SK-N-SH (cell line): ENCODE measurements at regions not wholly inside any gene's neighbourhood (a gene's known extent, or its start where the extent isn't known, plus 50 kb on each side); places are given as distances from the start of the nearest gene placed in this dataset.

Experiments used
- CTCF ChIA-PET: fragments of 300-600, 350-600 bp; formaldehyde crosslinking; extraction: SDS; loops from one replicate; lab custom pipeline; 2021; lab: Yijun Ruan, JAX
- POLR2A ChIA-PET: fragments of 350-600 bp; sonication (Branson Sonifier 250); formaldehyde crosslinking; extraction: SDS; loops from one replicate; lab custom pipeline; 2020; ENCODE audit warnings: antibody characterized with exemption, inconsistent platforms; lab: Yijun Ruan, JAX
- DNase-seq: peaks from one replicate; pipeline ENCODE4 v3.0.0; 2012
- H2AFZ ChIP-seq: fragments of 200-600 bp; sonication (generic); 2 replicates; pipeline ENCODE4 v1.8.1; 2016; ENCODE audit warnings: antibody characterized with exemption, mild to moderate bottlenecking, low read depth
- H3F3A ChIP-seq: fragments of 200-600 bp; sonication (generic); replicated peaks from 2 replicates; pipeline ENCODE3; 2016; ENCODE audit warnings: antibody characterized with exemption, mild to moderate bottlenecking; ENCODE audit not compliant: insufficient read depth
- H3K27ac ChIP-seq, 2 experiments: fragments of 200-500 bp in 1 of 2; fragments of 200-600 bp in 1 of 2; sonication (Bioruptor generic) in 1 of 2; sonication (generic), shearing (Covaris generic) in 1 of 2; 2 replicates each; pipeline versions ENCODE4 v1.5.1 to v1.6.1; 2014 to 2016; ENCODE audit warnings: low read depth in 2 of 2, inconsistent platforms in 1 of 2, low read length in 1 of 2, mild to moderate bottlenecking in 1 of 2, mixed read lengths in 1 of 2
- H3K27me3 ChIP-seq: fragments of 200-600 bp; sonication (generic), shearing (Covaris generic); 2 replicates; pipeline ENCODE4 v1.6.1; 2016; ENCODE audit warnings: mixed run types; ENCODE audit not compliant: insufficient read depth
- H3K36me3 ChIP-seq, 2 experiments: fragments of 200-500 bp in 1 of 2; fragments of 200-600 bp in 1 of 2; sonication (Bioruptor generic) in 1 of 2; sonication (generic) in 1 of 2; replicated peaks in 1 of 2; 2 replicates each; pipeline versions ENCODE3 to v1.5.1; 2014 to 2016; ENCODE audit warnings: low read length in 1 of 2, mild to moderate bottlenecking in 1 of 2; ENCODE audit not compliant: insufficient read depth in 2 of 2, control insufficient read depth in 1 of 2
- H3K4me1 ChIP-seq, 2 experiments: fragments of 200-500 bp in 1 of 2; fragments of 200-600 bp in 1 of 2; sonication (Bioruptor generic) in 1 of 2; sonication (generic), shearing (Covaris generic) in 1 of 2; 2 replicates each; pipeline versions ENCODE4 v1.5.1 to v1.6.1; 2014 to 2016; ENCODE audit warnings: low read depth in 1 of 2, low read length in 1 of 2, mixed run types in 1 of 2; ENCODE audit not compliant: insufficient read depth in 2 of 2, control insufficient read depth in 1 of 2
- H3K4me2 ChIP-seq: fragments of 200-600 bp; sonication (generic), shearing (Covaris generic); 2 replicates; pipeline ENCODE4 v1.6.1; 2017; ENCODE audit warnings: mixed run types
- H3K4me3 ChIP-seq, 2 experiments: fragments of 200-500 bp in 1 of 2; fragments of 200-600 bp in 1 of 2; sonication (Bioruptor generic) in 1 of 2; sonication (generic), shearing (Covaris generic) in 1 of 2; 2 replicates each; pipeline versions ENCODE4 v1.5.1 to v1.8.1; 2014 to 2016; ENCODE audit warnings: low read depth in 2 of 2, inconsistent platforms in 1 of 2, low read length in 1 of 2, mild to moderate bottlenecking in 1 of 2, mixed read lengths in 1 of 2, moderate library complexity in 1 of 2
- H3K79me2 ChIP-seq: fragments of 200-600 bp; sonication (generic); 2 replicates; pipeline ENCODE4 v1.8.1; 2017; ENCODE audit warnings: mild to moderate bottlenecking; ENCODE audit not compliant: insufficient read depth
- H3K9ac ChIP-seq: fragments of 200-600 bp; sonication (generic); 2 replicates; pipeline ENCODE4 v1.6.1; 2017; ENCODE audit warnings: mixed run types
- H3K9me2 ChIP-seq: fragments of 200-600 bp; sonication (generic); 2 replicates; pipeline ENCODE4 v1.6.1; 2017; ENCODE audit warnings: mixed run types
- H3K9me3 ChIP-seq: fragments of 200-600 bp; sonication (generic); 2 replicates; pipeline ENCODE4 v1.6.1; 2017; ENCODE audit warnings: mixed run types, mild to moderate bottlenecking, moderate library complexity
- H4K20me1 ChIP-seq: fragments of 200-600 bp; sonication (generic); 2 replicates; pipeline ENCODE4 v1.6.1; 2017; ENCODE audit warnings: mild to moderate bottlenecking, mixed run types; ENCODE audit not compliant: insufficient read depth
- ELF1 ChIP-seq: IDR thresholded peaks from 2 replicates; pipeline ENCODE4 v1.4.0; 2012
- EZH2phosphoT487 ChIP-seq: fragments of 200-600 bp; sonication (generic); IDR thresholded peaks from 2 replicates; pipeline ENCODE4 v1.6.1; 2017; ENCODE audit warnings: low read depth, mixed run types, mild to moderate bottlenecking, antibody characterized with exemption, moderate library complexity, borderline replicate concordance
- FOXJ3 ChIP-seq: sonication (generic); formaldehyde crosslinking; IDR thresholded peaks from 2 replicates; pipeline ENCODE4 v1.5.1; 2020; ENCODE audit warnings: mild to moderate bottlenecking, missing genetic modification reagents
- FOXM1 ChIP-seq: IDR thresholded peaks from 2 replicates; pipeline ENCODE4 v1.4.0; 2012; ENCODE audit warnings: low read depth, mild to moderate bottlenecking
- JUND ChIP-seq: IDR thresholded peaks from 2 replicates; pipeline ENCODE4 v1.4.0; 2012
- MEF2A ChIP-seq: IDR thresholded peaks from 2 replicates; pipeline ENCODE4 v1.4.0; 2012; ENCODE audit warnings: low read depth, borderline replicate concordance
- NFIC ChIP-seq: IDR thresholded peaks from 2 replicates; pipeline ENCODE4 v1.4.0; 2012; ENCODE audit warnings: borderline replicate concordance
- NRF1 ChIP-seq: IDR thresholded peaks from 2 replicates; pipeline ENCODE4 v1.6.1; 2012; ENCODE audit warnings: low read depth, mild to moderate bottlenecking, low read length
- POLR2AphosphoS5 ChIP-seq: IDR thresholded peaks from 2 replicates; pipeline ENCODE4 v1.6.1; 2012; ENCODE audit warnings: low read depth, low read length
- RAD21 ChIP-seq: IDR thresholded peaks from 2 replicates; pipeline ENCODE4 v1.6.1; 2012; ENCODE audit warnings: mild to moderate bottlenecking, low read length
- RCOR1 ChIP-seq: fragments of 150-350 bp; IDR thresholded peaks from 2 replicates; pipeline ENCODE4 v1.6.1; 2017; ENCODE audit warnings: antibody characterized with exemption, low read length
- RFX5 ChIP-seq: IDR thresholded peaks from 2 replicates; pipeline ENCODE4 v1.6.1; 2012; ENCODE audit warnings: mild to moderate bottlenecking, improper control_type of control experiment, low read length
- RXRA ChIP-seq: IDR thresholded peaks from 2 replicates; pipeline ENCODE4 v1.4.0; 2012; ENCODE audit warnings: low read depth, mild to moderate bottlenecking, borderline replicate concordance
- SIN3A ChIP-seq: IDR thresholded peaks from 2 replicates; pipeline ENCODE4 v1.6.1; 2012; ENCODE audit warnings: low read depth, mild to moderate bottlenecking, low read length, moderate library complexity, borderline replicate concordance
- TAF1 ChIP-seq: IDR thresholded peaks from 2 replicates; pipeline ENCODE4 v1.6.1; 2012; ENCODE audit warnings: low read depth, mild to moderate bottlenecking, low read length, moderate library complexity, borderline replicate concordance
- TCF12 ChIP-seq: IDR thresholded peaks from 2 replicates; pipeline ENCODE4 v1.4.0; 2012
- TEAD4 ChIP-seq: IDR thresholded peaks from 2 replicates; pipeline ENCODE4 v1.4.0; 2012; ENCODE audit warnings: mild to moderate bottlenecking, borderline replicate concordance; ENCODE audit not compliant: insufficient read depth
- YY1 ChIP-seq: IDR thresholded peaks from 2 replicates; pipeline ENCODE4 v1.4.0; 2012; ENCODE audit warnings: low read depth, mild to moderate bottlenecking
- WGBS: methylation state at CpG from one replicate; pipeline ENCODE4 v1.1.6; 2017; ENCODE audit warnings: low lambda C conversion rate; 5-methylcytosine and 5-hydroxymethylcytosine counted together
- TF ChIP-seq, protein P1 (sequence below): fragments of 150-350 bp; IDR thresholded peaks from 2 replicates; pipeline ENCODE4 v1.6.1; 2017; ENCODE audit warnings: antibody characterized with exemption, low read length, low read depth, borderline replicate concordance
- TF ChIP-seq, protein P2 (sequence below): IDR thresholded peaks from 2 replicates; pipeline ENCODE4 v1.4.0; 2012; ENCODE audit warnings: low read depth
- TF ChIP-seq, protein P3 (sequence below): IDR thresholded peaks from 2 replicates; pipeline ENCODE4 v1.6.1; 2012; ENCODE audit warnings: mild to moderate bottlenecking, low read depth, low read length, moderate library complexity
- TF ChIP-seq, protein P4 (sequence below): fragments of 150-350 bp; IDR thresholded peaks from 2 replicates; pipeline ENCODE4 v1.6.1; 2016; ENCODE audit warnings: mild to moderate bottlenecking, low read depth, low read length

DNA sequence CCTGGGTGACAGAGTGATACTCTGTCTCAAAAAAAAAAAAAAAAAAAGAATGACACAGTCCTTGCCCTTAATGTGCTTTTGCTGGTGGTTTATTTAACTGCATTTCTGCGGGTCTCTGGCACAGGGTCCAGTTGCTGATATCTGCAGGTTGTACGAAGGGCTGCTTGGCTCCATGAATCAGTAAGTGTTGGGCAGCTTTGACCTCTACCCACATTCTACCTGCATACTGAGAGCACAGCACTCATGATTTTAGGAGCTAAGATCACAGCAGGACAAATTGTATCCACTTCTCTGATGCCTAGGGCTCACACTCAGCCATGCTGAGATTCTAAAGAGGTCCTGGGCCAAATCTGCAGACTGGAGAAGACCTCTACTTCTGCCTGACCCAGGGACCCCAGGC, 119.4 kb upstream of the MYCN start:
- H2AFZ ChIP-seq = no peak overlapping the region
- DNase-seq = no peak
- ChIA-PET CTCF (no interaction called here), POLR2A (no interaction called here)
- TF ChIP-seq, protein P1, sequence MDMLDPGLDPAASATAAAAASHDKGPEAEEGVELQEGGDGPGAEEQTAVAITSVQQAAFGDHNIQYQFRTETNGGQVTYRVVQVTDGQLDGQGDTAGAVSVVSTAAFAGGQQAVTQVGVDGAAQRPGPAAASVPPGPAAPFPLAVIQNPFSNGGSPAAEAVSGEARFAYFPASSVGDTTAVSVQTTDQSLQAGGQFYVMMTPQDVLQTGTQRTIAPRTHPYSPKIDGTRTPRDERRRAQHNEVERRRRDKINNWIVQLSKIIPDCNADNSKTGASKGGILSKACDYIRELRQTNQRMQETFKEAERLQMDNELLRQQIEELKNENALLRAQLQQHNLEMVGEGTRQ = no peak
- TF ChIP-seq YY1 = no peak
- TF ChIP-seq TCF12 = no peak
- no peak for TF ChIP-seq FOXM1
- TF ChIP-seq TAF1 = no peak
- no peaks in the 10 kb centered on the region for H3K9me3 ChIP-seq
- no peaks in the 10 kb centered on the region for H4K20me1 ChIP-seq
- H3K27me3 ChIP-seq = no peaks in the 10 kb centered on the region
- no peaks in the 10 kb centered on the region for H3K9me2 ChIP-seq
- H3K4me1 ChIP-seq = peaks cover 0 to 16% of the 10 kb centered on the region in 2 experiments; a peak in 1 of 4 replicates
- H3K9ac ChIP-seq = no peak overlapping the region
- no peaks in the 10 kb centered on the region for H3F3A ChIP-seq
- no peaks in the 10 kb centered on the region for H3K79me2 ChIP-seq
- H3K4me3 ChIP-seq = no peak overlapping the region
- no peak overlapping the region for H3K27ac ChIP-seq
- WGBS = 28% methylated on average over 2 of the region's 2 CpGs
- H3K4me2 ChIP-seq = no peak overlapping the region
- H3K36me3 ChIP-seq = no peaks in the 10 kb centered on the region

DNA sequence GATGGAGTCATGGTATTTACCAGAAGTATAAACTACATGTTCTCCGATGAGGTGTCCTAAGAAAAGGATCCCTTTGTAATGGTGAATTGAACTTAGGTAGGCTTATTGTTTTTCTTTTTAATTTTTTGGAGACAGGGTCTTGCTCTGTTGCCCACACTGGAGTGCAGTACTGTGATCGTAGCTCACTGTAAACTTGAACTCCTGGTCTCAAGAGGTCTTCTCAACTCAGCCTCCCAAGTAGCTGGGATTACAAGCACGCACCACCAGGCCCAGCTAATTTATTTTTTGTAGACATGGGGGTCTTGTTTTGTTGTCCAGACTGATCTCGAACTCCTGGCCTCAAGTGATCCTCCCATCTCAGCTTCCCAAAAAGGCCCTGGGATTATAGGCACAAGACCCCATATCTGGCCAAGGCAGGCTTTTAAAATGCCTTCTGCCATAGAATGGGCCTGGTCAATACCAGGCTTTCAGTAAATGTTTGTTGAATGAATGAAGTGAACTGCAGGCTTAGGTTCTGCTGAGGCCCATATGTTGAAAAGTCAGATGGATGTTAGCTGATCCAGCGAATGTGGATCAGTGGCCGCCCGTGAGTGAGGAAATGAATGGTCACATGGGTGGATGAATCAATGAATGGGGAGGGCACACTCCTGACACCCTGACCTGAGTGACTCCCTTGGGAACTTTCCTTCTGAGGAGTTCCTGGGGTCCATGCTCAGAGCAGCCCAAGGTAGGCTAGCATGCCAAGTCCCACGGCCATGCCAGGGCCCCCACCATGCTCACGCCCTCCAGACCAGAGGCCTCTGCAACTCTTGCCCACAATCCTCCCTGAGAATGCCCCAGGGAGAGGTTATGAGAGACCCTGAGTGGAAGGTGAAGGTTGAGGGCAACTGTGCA, 118.0 kb upstream of the MYCN start:
- WGBS = 46% methylated on average over 9 of the region's 9 CpGs
- CTCF ChIA-PET = no interaction called here
- TF ChIP-seq, protein P2, sequence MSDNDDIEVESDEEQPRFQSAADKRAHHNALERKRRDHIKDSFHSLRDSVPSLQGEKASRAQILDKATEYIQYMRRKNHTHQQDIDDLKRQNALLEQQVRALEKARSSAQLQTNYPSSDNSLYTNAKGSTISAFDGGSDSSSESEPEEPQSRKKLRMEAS = no peak
- no peak for TF ChIP-seq SIN3A
- TF ChIP-seq ELF1 = no peak
- TF ChIP-seq RFX5 = no peak
- TF ChIP-seq, protein P3, sequence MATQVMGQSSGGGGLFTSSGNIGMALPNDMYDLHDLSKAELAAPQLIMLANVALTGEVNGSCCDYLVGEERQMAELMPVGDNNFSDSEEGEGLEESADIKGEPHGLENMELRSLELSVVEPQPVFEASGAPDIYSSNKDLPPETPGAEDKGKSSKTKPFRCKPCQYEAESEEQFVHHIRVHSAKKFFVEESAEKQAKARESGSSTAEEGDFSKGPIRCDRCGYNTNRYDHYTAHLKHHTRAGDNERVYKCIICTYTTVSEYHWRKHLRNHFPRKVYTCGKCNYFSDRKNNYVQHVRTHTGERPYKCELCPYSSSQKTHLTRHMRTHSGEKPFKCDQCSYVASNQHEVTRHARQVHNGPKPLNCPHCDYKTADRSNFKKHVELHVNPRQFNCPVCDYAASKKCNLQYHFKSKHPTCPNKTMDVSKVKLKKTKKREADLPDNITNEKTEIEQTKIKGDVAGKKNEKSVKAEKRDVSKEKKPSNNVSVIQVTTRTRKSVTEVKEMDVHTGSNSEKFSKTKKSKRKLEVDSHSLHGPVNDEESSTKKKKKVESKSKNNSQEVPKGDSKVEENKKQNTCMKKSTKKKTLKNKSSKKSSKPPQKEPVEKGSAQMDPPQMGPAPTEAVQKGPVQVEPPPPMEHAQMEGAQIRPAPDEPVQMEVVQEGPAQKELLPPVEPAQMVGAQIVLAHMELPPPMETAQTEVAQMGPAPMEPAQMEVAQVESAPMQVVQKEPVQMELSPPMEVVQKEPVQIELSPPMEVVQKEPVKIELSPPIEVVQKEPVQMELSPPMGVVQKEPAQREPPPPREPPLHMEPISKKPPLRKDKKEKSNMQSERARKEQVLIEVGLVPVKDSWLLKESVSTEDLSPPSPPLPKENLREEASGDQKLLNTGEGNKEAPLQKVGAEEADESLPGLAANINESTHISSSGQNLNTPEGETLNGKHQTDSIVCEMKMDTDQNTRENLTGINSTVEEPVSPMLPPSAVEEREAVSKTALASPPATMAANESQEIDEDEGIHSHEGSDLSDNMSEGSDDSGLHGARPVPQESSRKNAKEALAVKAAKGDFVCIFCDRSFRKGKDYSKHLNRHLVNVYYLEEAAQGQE = no peak
- TF ChIP-seq, protein P4, sequence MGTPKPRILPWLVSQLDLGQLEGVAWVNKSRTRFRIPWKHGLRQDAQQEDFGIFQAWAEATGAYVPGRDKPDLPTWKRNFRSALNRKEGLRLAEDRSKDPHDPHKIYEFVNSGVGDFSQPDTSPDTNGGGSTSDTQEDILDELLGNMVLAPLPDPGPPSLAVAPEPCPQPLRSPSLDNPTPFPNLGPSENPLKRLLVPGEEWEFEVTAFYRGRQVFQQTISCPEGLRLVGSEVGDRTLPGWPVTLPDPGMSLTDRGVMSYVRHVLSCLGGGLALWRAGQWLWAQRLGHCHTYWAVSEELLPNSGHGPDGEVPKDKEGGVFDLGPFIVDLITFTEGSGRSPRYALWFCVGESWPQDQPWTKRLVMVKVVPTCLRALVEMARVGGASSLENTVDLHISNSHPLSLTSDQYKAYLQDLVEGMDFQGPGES = no peak
- TF ChIP-seq RCOR1 = no peak
- TF ChIP-seq RXRA = no peak
- TF ChIP-seq TAF1 = no peak
- TF ChIP-seq EZH2phosphoT487 = no peak
- no peak for TF ChIP-seq JUND
- no peak for TF ChIP-seq POLR2AphosphoS5
- TF ChIP-seq FOXJ3 (CRISPR knock-in tag) = no peak
- TF ChIP-seq MEF2A = no peak
- no peak for TF ChIP-seq TEAD4
- no peak for TF ChIP-seq NRF1
- TF ChIP-seq RAD21 = no peak
- no peak for TF ChIP-seq NFIC

More for the DNA sequence above, 118.0 kb upstream of the MYCN start:
- H3K36me3 ChIP-seq = no peaks in the 10 kb centered on the region
- POLR2A ChIA-PET = no interaction called here
- H3K79me2 ChIP-seq = no peaks in the 10 kb centered on the region
- no peaks in the 10 kb centered on the region for H3F3A ChIP-seq
- no peak overlapping the region for H3K4me2 ChIP-seq
- no peak for DNase-seq
- H2AFZ ChIP-seq = no peak overlapping the region
- H3K9ac ChIP-seq = no peak overlapping the region
- no peaks in the 10 kb centered on the region for H3K9me2 ChIP-seq
- H3K9me3 ChIP-seq = 0 out of 2 replicates have a peak, but pooled peaks cover 5% of the 10 kb centered on the region
- H3K27ac ChIP-seq = no peak overlapping the region
- H4K20me1 ChIP-seq = no peaks in the 10 kb centered on the region
- peaks cover 0 to 29% of the 10 kb centered on the region in 2 experiments; a peak in 1 of 4 replicates for H3K4me1 ChIP-seq
- no peaks in the 10 kb centered on the region for H3K27me3 ChIP-seq
- H3K4me3 ChIP-seq = no peak overlapping the region
